Lower leg skin (tissue), 3 donors: ENCODE measurements at regions not wholly inside any gene's neighbourhood (a gene's known extent, or its start where the extent isn't known, plus 50 kb on each side); places are given as distances from the start of the nearest gene placed in this dataset.

Experiments
- POLR2A ChIP-seq, 2 donors: fragments of 450-650 bp; IDR thresholded peaks; one replicate each; pipeline ENCODE4 v1.6.1; 2016 to 2017; ENCODE audit warnings: antibody characterized with exemption in 2 of 2, mild to moderate bottlenecking in 1 of 2, moderate library complexity in 1 of 2
- TF ChIP-seq, protein P1 (sequence below), 3 donors: fragments of 450-650 bp; IDR thresholded peaks; one replicate each; pipeline ENCODE4 v1.5.1; 2016; ENCODE audit warnings: antibody characterized with exemption in 3 of 3, mild to moderate bottlenecking in 3 of 3, moderate library complexity in 2 of 3

GRCh38 chr14:105904379-105904778, 378.0 kb downstream of the TMEM121 start:
- TF ChIP-seq, protein P1, sequence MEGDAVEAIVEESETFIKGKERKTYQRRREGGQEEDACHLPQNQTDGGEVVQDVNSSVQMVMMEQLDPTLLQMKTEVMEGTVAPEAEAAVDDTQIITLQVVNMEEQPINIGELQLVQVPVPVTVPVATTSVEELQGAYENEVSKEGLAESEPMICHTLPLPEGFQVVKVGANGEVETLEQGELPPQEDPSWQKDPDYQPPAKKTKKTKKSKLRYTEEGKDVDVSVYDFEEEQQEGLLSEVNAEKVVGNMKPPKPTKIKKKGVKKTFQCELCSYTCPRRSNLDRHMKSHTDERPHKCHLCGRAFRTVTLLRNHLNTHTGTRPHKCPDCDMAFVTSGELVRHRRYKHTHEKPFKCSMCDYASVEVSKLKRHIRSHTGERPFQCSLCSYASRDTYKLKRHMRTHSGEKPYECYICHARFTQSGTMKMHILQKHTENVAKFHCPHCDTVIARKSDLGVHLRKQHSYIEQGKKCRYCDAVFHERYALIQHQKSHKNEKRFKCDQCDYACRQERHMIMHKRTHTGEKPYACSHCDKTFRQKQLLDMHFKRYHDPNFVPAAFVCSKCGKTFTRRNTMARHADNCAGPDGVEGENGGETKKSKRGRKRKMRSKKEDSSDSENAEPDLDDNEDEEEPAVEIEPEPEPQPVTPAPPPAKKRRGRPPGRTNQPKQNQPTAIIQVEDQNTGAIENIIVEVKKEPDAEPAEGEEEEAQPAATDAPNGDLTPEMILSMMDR (IDR thresholded peaks at IDR 0.05), result no peak
- TF ChIP-seq POLR2A (IDR thresholded peaks at IDR 0.05), result no peak
